ENCODE measurements at regions not wholly inside any gene's neighbourhood (a gene's known extent, or its start where the extent isn't known, plus 50 kb on each side); places are given as distances from the start of the nearest gene placed in this dataset.

DNA sequence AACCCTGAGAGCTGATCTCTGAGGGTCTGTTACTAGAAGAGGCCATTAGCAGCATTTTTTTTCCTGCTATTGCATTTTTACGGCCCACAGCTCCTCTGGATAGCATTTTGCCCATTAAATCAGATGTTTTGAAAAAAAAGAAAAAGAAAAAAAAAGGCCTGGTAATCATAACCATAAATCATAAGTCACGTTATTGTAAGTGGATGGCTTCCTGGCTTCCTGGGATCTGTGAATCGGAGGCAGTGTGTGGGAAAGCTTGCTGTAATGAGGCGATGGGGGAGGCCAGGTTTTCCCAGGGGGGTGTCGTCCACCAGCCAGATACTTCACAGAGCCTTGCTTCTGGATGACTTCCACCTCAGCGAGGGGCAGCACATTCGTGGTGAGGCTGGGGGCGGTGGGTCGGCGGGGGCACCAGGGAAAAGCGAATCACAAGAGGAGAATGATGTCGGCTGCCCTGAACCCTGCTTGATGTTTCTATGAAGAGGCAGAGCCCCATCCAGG lies 106.5 kb upstream of the SYT13 start:
- TF ChIP-seq EZH2phosphoT487 (IDR thresholded peaks at IDR 0.05; ENCODE audit: unreplicated experiment) = no peak
- TF ChIP-seq REST (IDR thresholded peaks at IDR 0.05; ENCODE audit: unreplicated experiment) = no peak
- no peak for TF ChIP-seq CTCF (conservative IDR thresholded peaks at IDR 0.05; ENCODE audit: low read depth in 2 of 2)
- no peak for TF ChIP-seq EZH2 (IDR thresholded peaks at IDR 0.05; ENCODE audit: low read depth, unreplicated experiment)
- no peak for TF ChIP-seq CREB1 (CRISPR knock-in tag; IDR thresholded peaks at IDR 0.05; ENCODE audit: low read depth)
- TF ChIP-seq POLR2AphosphoS5 (IDR thresholded peaks at IDR 0.05; ENCODE audit: low read depth) = no peak
- no peak for TF ChIP-seq JUNB (IDR thresholded peaks at IDR 0.05; ENCODE audit: unreplicated experiment)
- no peak for TF ChIP-seq STAT1 (IDR thresholded peaks at IDR 0.05; ENCODE audit: unreplicated experiment)
- no peak for TF ChIP-seq ZNF114 (CRISPR knock-in tag; IDR thresholded peaks at IDR 0.05)

All from GM23338 (cell line).